HG03139 (cell line): ENCODE measurements at regions not wholly inside any gene's neighbourhood (a gene's known extent, or its start where the extent isn't known, plus 50 kb on each side); places are given as distances from the start of the nearest gene placed in this dataset.
A peak's percentile ranks its signal among the peaks of the same experiment; 100 is the strongest.
"Not testable (repeated sequence)": the region's sequence is repeated elsewhere in the genome, so short reads cannot be mapped to it uniquely, and the experiment has no call there.

ENCODE experiments used
- ATAC-seq: cut with Tn5 transposase; IDR thresholded peaks from one replicate; pipeline ENCODE4 v1.9.1; 2021; ENCODE audit not compliant: unreplicated experiment

DNA sequence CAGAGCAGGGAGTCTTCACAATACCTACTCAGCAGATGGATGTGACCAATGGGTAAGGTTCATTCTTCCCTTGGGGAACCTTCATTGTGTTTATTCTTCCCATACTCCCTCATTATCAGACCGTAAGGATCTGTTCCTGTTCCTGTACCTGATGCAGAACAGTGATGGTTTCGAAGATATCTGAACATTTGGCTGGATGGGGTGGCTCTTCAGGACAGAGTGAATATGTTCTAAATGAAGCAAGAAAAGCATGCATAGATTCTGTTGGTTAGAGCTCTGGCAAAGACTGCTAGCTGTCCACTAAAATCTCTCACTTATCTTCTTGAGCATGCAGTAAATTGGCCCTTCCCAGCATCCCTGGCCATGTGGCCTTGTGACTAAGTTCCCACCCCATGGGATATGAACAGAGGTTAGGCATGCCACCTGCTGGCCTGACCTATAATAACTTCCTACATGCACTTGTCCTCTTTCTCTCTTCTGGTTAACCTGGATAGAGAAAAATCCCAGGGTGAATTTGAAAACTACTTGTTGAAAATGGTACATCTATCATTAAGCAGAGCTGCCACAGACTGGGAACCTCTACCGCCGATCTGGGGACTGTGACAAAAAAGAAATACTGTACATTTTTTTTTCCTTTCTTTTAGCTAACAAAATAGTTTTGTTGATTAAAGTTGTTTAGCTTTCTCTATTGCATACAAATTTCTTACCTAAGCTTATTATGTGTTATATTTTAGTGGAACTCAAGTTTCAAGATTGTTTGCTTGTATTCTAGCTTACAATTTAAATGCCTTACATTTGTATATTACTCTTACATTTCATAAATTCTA, 60.0 kb upstream of the BANK1 start:
- peak; percentile 79 for ATAC-seq

DNA sequence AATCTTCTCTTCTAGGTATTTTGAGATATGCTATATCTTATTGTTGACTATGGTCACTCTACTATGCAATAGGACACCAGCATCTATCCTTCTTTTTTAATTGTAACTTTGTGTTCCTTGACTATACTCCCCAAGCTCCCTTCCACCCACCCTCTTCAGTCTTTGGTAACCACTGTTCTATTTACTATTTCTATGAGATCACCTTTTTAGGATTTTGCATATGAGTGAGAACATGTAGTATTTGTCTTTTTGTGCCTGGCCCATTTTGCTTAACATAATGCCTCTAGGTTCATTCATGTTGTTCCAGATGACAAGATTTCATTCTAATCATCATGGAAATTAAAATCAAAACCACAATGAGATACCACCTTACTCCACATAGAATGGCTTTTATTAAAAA, 63.3 kb upstream of the BANK1 start:
- ATAC-seq = no peak

DNA sequence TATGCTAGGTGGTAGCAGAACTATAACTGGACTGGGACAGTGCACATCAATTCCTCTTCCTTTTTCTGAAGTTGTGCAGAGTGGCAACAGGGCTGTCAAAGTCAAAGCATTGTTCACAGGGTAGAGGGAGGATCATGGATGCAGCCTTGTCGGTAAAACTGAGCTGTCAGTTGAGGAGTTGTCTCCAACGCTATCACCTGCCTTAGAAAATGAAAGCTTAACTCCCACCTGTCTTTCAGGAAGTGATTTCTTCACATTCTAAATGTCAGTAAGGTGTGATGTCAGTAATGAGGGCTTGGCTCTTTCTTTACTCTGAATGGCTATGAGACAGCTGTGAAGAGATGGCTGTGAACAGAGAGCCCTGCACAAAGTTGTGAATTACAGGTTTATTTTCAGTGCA, 66.4 kb upstream of the BANK1 start:
- no peak for ATAC-seq

DNA sequence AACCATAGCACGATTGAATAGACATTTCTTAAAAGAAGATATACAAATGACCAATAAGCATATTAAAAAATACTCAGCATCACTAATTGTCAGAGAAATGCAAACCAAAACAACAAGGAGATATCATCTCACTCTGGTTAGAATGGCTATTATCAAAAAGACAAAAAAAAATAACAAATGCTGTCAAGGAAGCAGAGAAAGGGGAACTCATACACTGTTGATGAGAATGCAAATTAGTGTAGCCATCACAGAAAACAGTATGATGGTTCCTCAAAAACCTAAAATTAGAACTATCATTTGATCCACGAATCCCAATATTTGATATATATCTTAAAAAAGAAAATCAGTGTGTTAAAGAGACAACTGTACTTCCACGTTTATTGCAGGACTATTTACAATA, 71.7 kb upstream of the BANK1 start:
- ATAC-seq = no peak

DNA sequence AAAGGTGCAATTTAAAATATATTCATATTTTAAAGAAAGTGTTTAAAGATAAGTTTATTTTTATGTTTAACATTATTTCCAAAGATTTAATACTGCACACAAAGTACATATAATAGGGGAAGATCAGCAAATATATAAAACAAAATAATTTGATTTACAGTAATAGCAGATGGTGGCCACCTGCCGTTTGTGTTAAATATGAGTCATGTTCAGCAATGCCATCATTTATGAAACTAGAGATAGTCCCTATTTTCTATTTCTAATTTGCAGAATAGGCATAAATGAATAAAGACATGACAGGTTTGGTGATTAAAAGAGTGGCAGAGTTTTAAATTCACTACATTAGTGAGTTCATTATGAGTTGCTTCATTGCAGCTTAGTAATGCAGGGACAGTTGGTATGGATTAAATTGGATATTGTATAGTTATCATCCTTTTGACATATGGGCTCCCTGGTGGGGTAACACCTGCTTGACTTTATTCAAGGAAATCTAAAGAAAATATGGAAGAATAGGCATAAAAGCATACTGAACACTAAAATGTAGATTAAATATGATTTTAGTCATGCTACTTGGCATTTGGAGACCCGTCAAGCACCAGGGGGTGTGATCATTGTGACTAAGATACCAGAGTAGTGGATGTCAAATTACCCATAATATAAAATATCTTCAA, 78.8 kb upstream of the BANK1 start:
- ATAC-seq = no peak

DNA sequence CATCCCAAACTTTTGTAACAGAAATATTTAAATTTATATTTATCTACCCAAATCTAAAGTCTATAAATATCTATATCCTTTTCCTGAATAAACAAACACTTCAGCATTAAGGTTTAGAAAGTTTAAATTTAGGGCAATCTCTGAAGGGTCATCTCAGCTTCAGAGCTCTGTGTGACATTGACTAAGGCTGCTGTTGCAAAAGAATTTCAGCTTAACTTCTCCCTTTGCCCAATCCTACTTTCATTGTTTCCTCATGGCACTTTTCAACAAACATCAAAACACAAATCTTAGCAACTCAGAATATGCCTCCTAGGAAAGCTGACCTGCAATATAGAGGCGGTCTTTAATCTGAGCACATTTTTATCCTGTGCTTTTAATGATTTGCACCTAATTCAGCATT, 79.7 kb upstream of the BANK1 start:
- no peak for ATAC-seq

DNA sequence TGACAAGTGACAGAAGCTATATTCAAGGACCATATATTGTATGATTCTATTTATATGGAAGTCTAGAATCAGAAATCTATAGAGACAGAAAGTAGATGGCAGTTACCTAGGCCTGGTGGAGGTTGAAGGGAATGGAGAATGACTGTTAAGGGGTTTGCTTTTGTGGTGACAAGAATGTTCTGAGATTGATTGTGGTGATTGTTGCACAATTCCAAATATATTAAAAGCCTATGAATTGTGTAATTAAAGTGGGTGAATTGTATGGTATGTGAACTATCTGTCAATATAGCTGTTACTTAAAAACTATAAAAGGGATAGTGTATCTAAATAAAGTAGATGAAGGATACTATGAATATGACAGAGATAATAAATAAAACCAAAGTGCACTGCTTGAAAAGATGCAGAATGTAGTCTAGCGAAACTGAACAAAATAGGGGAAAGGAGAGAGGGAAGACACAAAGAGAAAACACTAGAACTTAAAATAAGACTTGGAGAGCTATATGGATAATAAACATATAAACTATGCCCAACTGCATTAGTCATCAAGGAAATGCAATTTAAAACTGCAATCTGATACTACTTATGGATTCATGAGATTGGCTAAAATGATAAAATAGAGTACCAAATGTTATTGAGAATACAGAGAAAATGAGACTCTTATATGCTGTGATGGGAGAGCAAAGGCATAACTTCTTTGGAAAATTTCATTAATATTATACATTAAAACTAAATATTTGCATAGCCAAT, 82.1 kb upstream of the BANK1 start:
- no peak for ATAC-seq

DNA sequence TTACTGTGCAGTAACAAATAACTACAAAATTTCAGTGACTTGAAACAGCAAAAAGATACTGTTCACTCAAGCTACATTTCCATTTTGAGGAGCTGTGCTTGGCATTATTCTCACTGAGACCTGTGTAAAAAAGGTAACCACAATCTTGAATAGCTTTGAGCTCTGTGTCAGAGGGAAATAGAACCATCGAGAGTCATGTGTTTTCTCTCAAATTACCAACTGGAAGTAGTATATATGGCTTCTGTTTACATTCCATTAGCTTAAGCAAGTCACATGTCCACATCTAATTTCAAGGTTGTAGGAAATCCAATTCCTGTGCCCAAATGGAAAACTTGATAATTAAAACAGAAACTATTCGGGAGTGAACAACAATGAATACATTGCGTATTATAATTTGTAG, 82.9 kb upstream of the BANK1 start:
- no peak for ATAC-seq

DNA sequence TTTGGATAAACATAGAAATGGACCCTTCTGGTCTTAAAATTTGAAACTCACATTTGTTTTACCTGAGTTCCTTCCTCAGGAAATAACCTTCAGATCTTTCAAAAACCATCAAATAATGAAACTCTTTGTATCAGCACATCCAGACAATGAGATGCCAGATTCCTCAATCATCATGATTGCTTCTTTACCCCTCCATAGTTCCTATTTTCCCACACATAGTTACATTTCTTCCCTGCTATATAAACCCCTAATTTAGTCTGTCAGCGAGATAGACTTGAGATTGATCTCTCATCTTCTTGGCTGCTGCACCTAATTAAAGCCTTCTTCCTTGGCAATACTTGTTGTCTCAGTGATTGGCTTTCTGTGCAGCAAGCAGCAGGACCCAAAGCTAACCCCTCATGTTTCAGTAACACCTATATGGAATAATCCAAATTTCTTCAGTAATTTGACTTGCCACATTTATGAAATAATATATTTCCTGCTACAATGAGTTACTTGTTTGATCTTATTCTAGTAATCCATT, 83.9 kb upstream of the BANK1 start:
- ATAC-seq = no peak

DNA sequence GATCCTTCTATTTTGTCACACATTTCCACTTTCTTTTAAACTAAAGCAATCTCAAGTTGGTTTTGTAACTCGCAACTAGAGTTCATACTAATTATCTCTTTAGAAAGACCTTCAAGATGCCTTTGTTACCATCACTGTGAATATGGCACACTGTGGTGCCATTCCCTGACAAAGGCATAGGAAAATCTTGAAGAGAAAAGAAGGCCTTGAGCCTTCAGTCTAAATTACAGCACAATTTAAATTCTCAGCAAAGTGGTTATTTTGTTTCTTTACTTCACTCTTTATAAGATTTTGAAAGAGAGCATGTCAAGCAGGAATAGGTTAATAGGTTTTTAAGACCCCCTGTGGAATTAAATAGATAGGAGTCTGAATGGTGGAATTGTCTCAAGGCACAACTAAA, 89.0 kb upstream of the BANK1 start:
- no peak for ATAC-seq

DNA sequence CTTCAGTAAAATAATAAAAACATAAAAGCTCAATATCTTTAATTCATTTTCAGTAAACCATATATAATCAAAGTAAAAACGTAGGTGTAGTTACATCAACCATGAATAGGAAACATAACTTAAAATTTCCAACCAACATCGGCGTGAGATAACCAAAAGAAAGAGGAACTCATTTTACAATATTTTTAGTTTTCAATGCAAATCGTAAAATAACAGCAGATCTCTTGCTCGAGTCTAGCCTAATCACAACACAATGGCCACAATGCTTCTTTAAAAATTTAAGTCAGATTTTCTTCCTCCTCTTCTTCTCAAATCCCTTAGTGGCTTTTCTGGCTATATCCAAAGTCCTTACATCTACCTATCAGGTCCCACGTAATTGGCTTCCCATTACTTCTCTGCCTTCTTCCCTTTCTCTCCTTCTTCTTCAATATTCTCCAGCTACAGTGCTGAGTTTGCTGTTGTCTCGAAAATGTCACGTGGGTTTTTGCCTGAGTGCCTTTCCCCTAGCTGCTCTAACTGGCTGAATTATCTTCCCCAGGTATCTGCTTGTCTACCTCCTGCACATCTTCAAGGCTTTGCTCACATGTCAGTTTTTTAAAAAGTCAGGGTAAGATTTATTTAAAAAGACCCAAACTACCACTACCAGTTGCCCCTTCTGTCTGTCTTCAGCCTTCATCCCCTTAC, 90.9 kb upstream of the BANK1 start:
- no peak for ATAC-seq

DNA sequence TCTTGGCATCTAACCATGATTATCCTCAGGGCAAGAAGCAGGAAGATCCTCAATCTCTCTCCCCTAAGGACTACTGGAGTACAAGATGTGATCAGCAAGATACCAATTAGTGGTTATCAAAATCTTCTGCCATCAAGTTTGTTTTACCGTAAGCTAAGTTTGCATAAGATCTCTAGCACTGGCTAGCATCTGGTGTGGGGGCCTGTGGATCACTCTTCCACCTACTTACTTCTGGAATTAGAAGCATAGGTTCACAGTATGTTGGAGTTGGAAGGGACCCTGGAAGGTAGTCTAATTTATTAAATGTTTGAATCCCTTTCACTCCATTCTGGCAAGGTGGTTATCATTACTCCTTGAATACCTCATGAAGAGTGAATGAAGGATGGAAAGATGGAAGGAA, 93.3 kb upstream of the BANK1 start:
- ATAC-seq = no peak

DNA sequence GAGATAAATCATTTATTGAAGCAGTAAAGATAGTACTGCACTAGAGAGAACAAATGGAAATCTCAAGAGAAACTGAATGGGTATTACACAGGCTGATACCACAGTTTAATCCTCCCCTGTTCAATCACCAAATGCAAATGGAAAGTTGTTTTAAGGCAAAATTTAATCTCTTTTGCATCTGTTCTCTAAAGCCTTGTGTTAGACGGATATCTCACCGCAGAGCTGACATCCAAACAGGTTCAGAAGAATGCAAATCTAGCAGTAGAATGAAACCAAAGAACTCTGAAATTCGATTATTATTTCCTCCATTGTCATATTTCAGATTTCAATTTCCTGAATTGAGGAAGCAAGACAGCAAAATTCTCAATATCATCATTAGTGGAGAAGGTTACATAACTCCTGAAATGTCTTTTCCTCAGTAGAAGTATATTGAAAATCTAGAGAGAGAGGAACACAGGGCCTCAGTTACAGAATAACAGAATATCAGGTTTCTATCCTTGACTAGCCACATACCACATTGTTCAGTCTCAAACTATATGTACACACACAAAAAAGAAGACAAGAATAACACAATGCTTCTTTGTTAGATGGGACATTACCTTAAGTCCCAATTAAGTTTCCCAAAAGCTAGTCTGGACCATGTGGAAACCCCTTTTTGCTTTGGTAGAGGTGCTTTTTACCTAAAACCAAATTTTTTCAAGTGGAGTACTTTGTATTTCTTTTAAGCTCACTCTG, 94.1 kb upstream of the BANK1 start:
- ATAC-seq = no peak

DNA sequence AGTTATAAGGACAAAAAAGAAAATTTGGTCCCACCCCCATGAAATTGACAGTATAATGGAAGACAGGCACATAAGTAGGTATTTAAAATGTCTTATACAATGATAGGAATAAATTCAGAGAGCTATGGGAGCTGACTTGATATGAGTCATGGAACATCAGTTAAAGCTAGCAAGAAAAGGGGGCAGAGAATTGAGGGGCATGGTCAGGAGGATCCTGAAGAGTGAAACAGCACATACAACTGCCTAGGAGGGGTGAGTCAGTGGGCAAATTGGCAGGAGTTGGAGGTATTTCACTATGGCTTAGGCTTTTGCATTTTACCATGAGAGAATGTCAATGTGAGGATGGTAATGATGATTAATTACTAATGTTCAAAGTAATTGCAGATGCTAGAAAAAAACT, 95.4 kb upstream of the BANK1 start:
- ATAC-seq = no peak

DNA sequence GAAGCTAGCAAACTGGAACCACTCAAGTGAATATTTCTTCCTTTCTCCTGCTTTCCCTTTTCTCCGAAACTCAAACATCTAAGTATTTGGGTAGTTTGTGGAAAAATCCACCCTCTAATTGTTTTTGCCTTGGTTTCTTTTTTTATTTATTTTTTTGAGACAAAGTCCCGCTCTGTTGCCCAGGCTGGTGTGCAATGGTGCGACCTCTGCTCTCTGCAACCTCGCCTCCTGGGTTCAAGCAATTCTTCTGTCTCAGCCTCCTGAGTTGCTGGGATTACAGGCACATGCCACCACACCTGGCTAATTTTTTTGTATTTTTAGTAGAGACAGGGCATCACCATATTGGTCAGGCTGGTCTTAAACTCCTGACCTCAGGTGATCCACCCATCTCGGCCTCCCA, 96.1 kb upstream of the BANK1 start:
- not testable (repeated sequence) for ATAC-seq

DNA sequence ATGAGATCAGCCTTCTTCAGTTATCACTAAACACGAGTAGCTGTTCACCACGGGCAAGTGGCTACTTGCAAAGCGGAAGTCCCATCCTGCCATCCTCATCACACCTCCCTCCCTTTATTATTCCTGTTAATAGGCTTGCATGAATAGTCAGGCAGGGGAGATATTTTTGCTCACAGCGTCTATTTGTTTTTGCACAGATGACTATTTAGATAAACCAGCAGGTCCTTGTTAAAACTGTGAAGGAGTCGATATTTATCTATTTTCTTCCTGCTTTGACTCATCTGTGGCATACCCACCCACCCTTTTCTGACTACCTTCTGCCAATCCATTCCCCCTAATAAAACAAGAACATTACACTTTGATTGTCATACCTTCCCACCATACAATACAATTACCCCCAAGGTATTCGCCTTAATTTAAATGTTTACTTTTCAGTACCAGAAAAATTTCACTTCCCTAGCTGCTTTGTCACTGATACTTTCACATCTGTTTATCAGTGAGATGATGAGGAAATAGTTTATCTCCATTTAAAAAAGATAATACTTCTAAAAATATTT, 96.6 kb upstream of the BANK1 start:
- ATAC-seq = no peak

DNA sequence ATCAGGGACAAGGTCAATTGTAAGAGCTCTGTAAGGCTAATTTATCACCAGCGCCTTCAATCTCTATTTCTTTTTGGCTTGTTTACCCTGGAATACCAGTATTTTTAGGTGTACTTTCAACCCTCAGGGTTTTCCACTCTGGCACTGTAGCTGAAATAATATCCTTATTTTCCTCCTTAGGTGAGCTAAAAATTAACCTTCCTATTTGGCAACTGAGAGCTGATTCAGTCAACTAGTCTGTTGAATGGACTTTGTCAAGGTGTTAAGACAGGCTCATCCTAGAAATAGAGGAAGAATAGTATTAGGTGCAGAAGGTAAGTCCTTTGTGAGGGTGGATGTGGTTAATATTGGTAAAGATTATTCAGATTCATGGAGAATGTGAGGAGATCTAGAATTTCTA, 101.3 kb upstream of the BANK1 start:
- ATAC-seq = no peak

DNA sequence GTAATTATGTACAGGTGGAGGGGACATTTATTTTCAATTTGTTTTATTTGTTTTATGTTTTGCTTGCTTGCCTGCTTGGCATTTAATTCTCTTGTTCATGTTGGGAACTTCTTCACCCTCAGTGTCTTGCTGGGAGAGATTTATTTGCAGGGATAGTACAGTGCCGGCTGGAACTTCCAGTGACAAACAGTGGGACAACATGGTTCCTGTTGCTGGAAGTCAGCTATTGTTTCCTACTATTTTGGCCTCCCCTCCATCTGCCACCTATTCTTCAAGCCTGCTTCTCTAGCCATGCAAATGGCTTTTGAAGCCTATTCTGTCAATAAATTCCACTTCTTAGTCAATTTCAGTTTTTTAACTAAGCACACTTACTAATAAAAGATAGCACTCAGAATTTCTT, 105.4 kb upstream of the BANK1 start:
- ATAC-seq = no peak

DNA sequence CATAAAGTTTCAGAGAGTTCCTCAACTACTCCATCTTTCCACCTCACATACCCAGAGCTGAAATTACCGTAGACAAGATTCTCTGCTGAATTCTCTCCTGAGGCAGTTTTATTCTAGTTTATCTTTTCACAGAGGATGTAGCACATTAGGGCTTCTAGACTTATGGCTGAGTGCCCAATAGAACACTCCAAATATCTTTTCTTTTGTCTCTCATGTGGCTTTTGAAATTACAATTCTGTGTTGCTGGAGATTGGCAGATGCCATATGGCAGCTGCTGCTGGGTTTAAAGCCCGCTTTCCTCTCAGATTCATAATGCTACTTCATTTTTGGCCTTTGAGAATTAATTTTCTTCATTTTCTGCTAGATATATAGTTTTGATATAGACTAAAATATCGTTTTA, 107.6 kb upstream of the BANK1 start:
- ATAC-seq = no peak

DNA sequence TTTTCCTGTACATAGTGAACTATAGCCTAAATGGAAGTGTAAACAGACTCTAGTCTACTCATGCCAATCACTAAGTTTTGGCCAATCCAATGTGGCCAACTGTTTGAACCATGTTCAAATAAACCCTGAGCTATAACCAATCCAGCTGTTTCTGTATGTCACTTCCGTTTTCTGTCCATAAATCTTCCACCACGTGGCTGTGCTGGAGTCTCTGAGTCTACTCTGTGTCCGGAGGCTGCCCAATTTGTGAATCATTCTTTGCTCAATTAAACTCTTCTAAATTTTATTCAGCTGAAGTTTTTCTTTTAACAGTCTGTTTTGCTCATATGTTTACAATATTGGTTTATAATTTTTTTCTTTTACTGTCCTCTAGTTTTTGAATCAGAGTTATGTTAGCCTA, 112.3 kb upstream of the BANK1 start:
- ATAC-seq = no peak
